H7 (cell line): ENCODE measurements at regions not wholly inside any gene's neighbourhood (a gene's known extent, or its start where the extent isn't known, plus 50 kb on each side); places are given as distances from the start of the nearest gene placed in this dataset.
"Not testable (repeated sequence)": the region's sequence is repeated elsewhere in the genome, so short reads cannot be mapped to it uniquely, and the experiment has no call there.

Experiments
- DNase-seq: peaks from one replicate; pipeline ENCODE4 v3.0.0; 2012
- H3K27me3 ChIP-seq: 2 replicates; pipeline ENCODE4 v1.6.0; 2011; ENCODE audit warnings: mild to moderate bottlenecking, low read length; ENCODE audit not compliant: control insufficient read depth, insufficient read depth
- H3K36me3 ChIP-seq: replicated peaks from 2 replicates; pipeline ENCODE4 v1.5.1; 2011; ENCODE audit warnings: low read length; ENCODE audit not compliant: control insufficient read depth, insufficient read depth
- H3K4me3 ChIP-seq: 2 replicates; pipeline ENCODE4 v1.5.1; 2011; ENCODE audit warnings: low read depth, mild to moderate bottlenecking, control low read depth, low read length, moderate library complexity; ENCODE audit not compliant: insufficient read depth

DNA sequence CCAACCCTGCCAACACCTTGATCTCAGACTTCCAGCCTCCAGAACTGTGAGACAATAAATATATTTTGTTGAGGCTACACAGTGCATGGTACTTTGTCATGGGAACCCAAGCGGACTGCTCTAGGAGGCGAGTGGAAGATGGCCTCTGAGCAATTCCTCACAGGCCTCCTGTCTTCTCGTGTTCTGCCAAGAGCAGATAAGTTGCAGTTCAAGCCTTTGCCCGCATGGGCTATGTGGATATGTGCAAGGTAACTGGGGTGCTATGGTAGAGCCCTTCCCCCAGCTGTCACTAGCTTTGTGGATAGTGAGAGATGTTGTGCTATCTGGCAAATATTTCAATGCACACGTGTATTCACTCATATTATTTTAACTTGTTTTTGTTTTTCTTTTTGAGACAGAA, 156.0 kb upstream of the BCOR start:
- H3K27me3 ChIP-seq, result no peaks in the 10 kb centered on the region
- peak; percentile 26 for DNase-seq
- H3K4me3 ChIP-seq, result no peak overlapping the region

GRCh38 chrX:40249582-40249981, 151.8 kb upstream of the BCOR start:
- DNase-seq, result no peak
- Histone ChIP-seq H3K36me3 (no peaks in the 10 kb centered on the region), H3K4me3 (no peak overlapping the region), H3K27me3 (no peaks in the 10 kb centered on the region)

More for the DNA sequence above, 156.0 kb upstream of the BCOR start:
- H3K36me3 ChIP-seq, result no peaks in the 10 kb centered on the region

- H3K4me3 ChIP-seq, result no peak overlapping the region
- no peak for DNase-seq
- H3K36me3 ChIP-seq, result no peaks in the 10 kb centered on the region
- no peaks in the 10 kb centered on the region for H3K27me3 ChIP-seq
These were observed 151.1 kb upstream of the BCOR start for GRCh38 chrX:40248822-40249221.

GRCh38 chrX:40247848-40248622, 150.3 kb upstream of the BCOR start:
- H3K27me3 ChIP-seq, result no peaks in the 10 kb centered on the region
- DNase-seq, result peak; percentile 68
- no peak overlapping the region for H3K4me3 ChIP-seq
- H3K36me3 ChIP-seq, result no peaks in the 10 kb centered on the region

DNA sequence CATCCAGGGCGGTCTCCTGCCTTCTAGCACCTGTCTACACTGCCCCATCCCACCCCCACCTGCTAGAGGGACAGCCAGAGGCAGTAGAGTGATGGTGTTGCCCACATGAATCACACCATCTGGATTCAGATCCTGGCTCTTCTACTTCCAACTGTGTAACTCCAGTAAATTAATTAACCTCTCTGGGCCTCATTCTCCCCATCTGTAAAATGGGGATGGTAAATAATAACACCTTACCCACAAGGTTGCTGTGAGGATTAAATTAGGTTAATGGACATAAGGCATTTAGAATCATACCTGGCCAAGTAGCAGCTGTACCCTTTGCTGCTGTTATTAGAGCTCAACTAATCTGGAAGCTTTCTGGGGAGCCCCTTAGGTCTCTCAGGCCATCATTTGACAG, 149.6 kb upstream of the BCOR start:
- H3K27me3 ChIP-seq, result no peaks in the 10 kb centered on the region
- H3K36me3 ChIP-seq, result no peaks in the 10 kb centered on the region
- no peak overlapping the region for H3K4me3 ChIP-seq
- no peak for DNase-seq

DNA sequence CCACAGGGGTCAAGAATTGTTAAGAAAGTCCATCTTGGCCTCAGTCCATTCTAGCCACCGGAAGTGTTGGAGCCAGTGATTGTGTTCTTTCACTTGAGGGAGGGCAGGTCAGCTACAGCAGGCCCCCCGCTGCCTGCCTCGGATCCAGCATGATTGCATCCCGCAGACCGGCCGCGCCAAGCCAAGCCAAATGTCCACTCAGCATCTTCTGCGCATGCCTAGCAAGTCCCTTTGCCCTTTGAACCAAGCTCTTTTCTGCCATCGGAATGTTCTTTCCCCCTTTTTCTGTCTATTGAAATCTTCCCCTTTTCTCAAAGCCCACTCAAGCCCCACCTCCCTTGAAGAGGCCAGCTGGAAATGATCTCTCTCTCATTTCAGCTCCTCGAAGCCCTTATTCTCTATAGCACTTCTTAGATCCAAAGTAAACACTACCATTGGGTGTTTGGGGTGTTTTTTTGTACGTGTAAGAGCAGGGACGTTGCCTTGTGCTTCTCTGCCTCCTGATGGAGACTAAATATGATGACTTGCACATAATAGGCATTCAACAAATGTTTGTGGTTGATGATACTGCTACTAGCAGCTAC, 147.8 kb upstream of the BCOR start:
- Histone ChIP-seq H3K27me3 (no peaks in the 10 kb centered on the region), H3K36me3 (no peaks in the 10 kb centered on the region)
- no peak for DNase-seq

DNA sequence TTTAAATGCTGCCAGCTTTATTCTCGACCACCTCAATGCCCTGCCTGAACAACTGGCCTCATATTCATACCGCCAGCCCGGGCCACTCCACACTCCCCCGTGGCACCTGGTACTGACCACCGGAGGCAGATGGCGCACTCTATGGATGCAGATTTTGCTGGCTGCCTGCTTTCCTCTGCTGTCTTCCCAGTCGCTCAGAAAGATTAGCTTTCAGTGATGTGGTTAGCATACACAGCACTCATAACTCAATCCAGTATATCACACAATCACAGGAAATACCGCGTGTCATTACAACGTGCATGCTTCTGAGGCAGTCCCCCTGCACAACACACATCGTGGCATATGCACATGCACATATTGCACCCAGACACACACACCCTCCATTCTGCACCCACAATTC, 147.2 kb upstream of the BCOR start:
- Histone ChIP-seq H3K36me3 (no peaks in the 10 kb centered on the region), H3K27me3 (no peaks in the 10 kb centered on the region), H3K4me3 (no peak overlapping the region)
- peak; percentile 66 for DNase-seq

More for the DNA sequence above, 147.8 kb upstream of the BCOR start:
- no peak overlapping the region for H3K4me3 ChIP-seq

- no peak for DNase-seq
- no peak overlapping the region for H3K4me3 ChIP-seq
- no peaks in the 10 kb centered on the region for H3K36me3 ChIP-seq
- H3K27me3 ChIP-seq, result no peaks in the 10 kb centered on the region
These were observed 146.2 kb upstream of the BCOR start for GRCh38 chrX:40243755-40244515.

DNA sequence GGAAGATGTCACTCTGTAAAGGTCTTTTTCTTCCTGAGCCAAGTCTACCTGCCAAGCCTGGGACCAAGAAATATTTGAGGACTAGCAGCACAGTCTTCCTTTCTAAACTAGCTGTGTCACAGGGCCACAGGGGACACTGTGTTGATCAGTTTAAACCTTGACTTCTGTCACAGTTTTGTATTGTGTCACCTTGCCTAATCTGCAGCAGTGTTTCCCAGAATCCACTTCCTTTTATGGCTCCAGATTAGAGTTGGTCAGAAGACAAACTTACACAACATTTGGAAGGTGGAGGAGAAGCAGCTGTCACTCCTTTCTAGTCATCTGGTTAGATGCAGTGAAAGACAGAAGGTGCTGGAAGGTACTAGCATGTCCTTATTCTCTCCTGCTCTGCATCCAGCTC, 143.1 kb upstream of the BCOR start:
- no peaks in the 10 kb centered on the region for H3K36me3 ChIP-seq
- DNase-seq, result no peak
- H3K4me3 ChIP-seq, result no peak overlapping the region
- H3K27me3 ChIP-seq, result no peaks in the 10 kb centered on the region

- DNase-seq, result peak; percentile 69
- Histone ChIP-seq H3K36me3 (no peaks in the 10 kb centered on the region), H3K4me3 (no peak overlapping the region), H3K27me3 (no peaks in the 10 kb centered on the region)
These were observed 140.0 kb upstream of the BCOR start for GRCh38 chrX:40237731-40238178.

DNA sequence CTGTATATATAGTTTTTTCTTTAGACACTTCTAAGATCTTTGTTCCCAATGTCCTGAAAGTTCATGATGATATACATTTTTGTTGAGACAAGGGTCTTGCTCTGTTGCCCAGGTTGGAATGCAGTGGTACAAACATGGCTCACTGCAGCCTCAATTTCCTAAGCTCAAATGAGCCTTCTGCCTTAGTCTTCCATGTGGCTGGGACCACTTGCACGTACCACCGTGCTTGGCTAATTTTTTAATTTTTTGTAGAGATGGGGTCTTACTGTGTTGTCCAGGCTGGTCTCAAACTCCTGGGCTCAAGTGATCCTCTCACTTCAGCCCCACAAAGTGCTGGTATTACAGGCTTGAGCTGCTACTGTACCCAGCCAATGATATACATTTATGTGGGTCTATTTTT, 132.9 kb upstream of the BCOR start:
- H3K36me3 ChIP-seq, result no peaks in the 10 kb centered on the region
- no peak overlapping the region for H3K4me3 ChIP-seq
- no peak for DNase-seq

DNA sequence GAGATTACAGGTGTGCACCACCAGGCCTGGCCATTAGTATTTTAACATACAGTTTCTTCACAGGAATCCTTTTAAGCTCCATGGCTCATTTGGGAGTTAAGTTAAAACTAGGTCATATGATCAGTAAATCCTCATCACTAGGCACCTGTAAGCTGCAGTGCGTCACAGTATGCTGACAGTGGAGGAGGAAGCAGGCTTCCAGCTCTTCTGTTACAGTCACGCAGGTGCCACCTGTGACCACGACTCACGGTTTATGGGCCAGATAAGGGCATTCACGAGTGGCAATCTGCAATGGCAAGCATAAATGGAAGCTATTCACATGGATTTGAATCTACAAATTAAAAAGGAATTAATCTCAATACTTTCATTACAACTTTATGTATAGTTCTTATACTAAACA, 129.4 kb upstream of the BCOR start:
- H3K27me3 ChIP-seq, result no peaks in the 10 kb centered on the region
- no peak for DNase-seq
- no peak overlapping the region for H3K4me3 ChIP-seq
- no peaks in the 10 kb centered on the region for H3K36me3 ChIP-seq

More for the DNA sequence above, 132.9 kb upstream of the BCOR start:
- H3K27me3 ChIP-seq, result no peaks in the 10 kb centered on the region

- H3K4me3 ChIP-seq, result no peak overlapping the region
- no peaks in the 10 kb centered on the region for H3K36me3 ChIP-seq
- H3K27me3 ChIP-seq, result no peaks in the 10 kb centered on the region
- DNase-seq, result no peak
These were observed 126.9 kb upstream of the BCOR start for GRCh38 chrX:40224658-40225057.

DNA sequence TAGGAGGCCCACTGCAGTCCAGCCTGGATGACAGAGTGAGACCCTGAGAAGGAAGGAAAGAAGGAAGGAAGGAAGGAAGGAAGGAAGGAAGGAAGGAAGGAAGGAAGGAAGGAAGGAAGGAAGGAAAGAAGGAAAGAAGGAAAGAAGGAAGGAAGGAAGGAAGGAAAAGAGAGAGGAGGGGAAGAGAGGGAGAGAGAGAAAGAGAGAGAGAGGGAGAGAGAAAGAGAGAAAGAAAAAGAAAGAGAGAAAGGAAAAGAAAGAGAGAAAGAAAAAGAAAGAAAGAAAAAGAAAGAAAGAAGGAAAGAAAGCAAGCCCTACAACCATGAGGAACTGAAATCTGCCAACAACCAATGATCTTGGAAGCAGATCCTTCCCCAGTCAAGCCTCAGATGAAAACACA, 124.9 kb upstream of the BCOR start:
- not testable (repeated sequence) for H3K27me3 ChIP-seq, H3K4me3 ChIP-seq, H3K36me3 ChIP-seq, DNase-seq

DNA sequence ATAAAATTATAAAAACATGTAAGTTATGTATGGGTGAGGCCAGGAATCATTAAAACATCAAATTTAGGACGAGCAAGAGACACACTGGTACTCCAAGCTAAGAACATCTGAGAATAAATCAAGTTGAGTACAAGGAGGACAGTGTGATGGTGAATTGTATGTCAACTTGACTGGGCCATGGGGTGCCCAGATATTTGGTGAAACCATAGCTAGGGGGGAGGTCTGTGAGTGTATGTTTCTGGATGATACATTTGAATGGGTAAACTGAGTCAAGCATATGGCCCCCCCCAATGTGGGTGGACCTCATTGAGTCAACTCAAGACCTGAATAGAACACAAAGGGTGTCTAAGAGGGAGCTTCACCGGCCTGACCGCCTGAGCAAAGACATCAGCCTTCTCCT, 115.3 kb upstream of the BCOR start:
- DNase-seq, result no peak
- no peak overlapping the region for H3K4me3 ChIP-seq
- H3K36me3 ChIP-seq, result no peaks in the 10 kb centered on the region
- H3K27me3 ChIP-seq, result no peaks in the 10 kb centered on the region
